Transverse colon (tissue), 4 donors: ENCODE measurements at regions not wholly inside any gene's neighbourhood (a gene's known extent, or its start where the extent isn't known, plus 50 kb on each side); places are given as distances from the start of the nearest gene placed in this dataset.
"Not testable (repeated sequence)": the region's sequence is repeated elsewhere in the genome, so short reads cannot be mapped to it uniquely, and the experiment has no call there.

ENCODE experiments used
- CTCF ChIP-seq, 5 experiments: fragments of 200-600 bp in 3 of 5; fragments of 450-650 bp in 2 of 5; sonication (generic) in 3 of 5; IDR thresholded peaks; 1 replicate in 2 of 5; 2 replicates in 3 of 5; pipeline ENCODE4 v1.5.1; 2016 to 2017; ENCODE audit warnings: antibody characterized with exemption in 5 of 5, inconsistent platforms in 3 of 5, mild to moderate bottlenecking in 2 of 5, moderate library complexity in 1 of 5
- POLR2AphosphoS5 ChIP-seq, 3 donors: sonication (generic); formaldehyde crosslinking; IDR thresholded peaks; one replicate each; pipeline ENCODE4 v1.6.1; 2016; ENCODE audit warnings: antibody characterized with exemption in 3 of 3

GRCh38 chr2:113551637-113552318, 53.3 kb downstream of the FOXD4L1 start:
- TF ChIP-seq POLR2AphosphoS5, CTCF (IDR thresholded peaks at IDR 0.05): not testable (repeated sequence)
